Small intestine (tissue), 7 donors: ENCODE measurements at regions not wholly inside any gene's neighbourhood (a gene's known extent, or its start where the extent isn't known, plus 50 kb on each side); places are given as distances from the start of the nearest gene placed in this dataset.

Experiments used
- DNase-seq, 2 donors: peaks; one replicate each; pipeline versions ENCODE4 v3.0.0 to v3.0.0-alpha.2; 2013
- FAIRE-seq: peaks from 2 replicates; lab custom pipeline; 2012; peaks lifted over from hg19 to GRCh38; lab: Jason Lieb, UNC
- H3K27ac ChIP-seq, 3 donors: one replicate each; pipeline ENCODE4 v1.5.1; 2013; ENCODE audit warnings: low read length in 2 of 3, mild to moderate bottlenecking in 2 of 3, control low read depth in 1 of 3, inconsistent platforms in 1 of 3, low read depth in 1 of 3, moderate library complexity in 1 of 3
- H3K27me3 ChIP-seq, 3 donors: one replicate each; pipeline ENCODE4 v1.6.1; 2013; ENCODE audit warnings: low read length in 3 of 3, inconsistent platforms in 1 of 3; ENCODE audit not compliant: control insufficient read depth in 3 of 3, insufficient read depth in 3 of 3
- H3K36me3 ChIP-seq, 3 donors: one replicate each; pipeline ENCODE4 v1.6.1; 2013; ENCODE audit warnings: low read length in 3 of 3, inconsistent platforms in 1 of 3, low read depth in 1 of 3, mild to moderate bottlenecking in 1 of 3, moderate library complexity in 1 of 3; ENCODE audit not compliant: control insufficient read depth in 3 of 3, insufficient read depth in 2 of 3
- H3K4me1 ChIP-seq, 3 donors: one replicate each; pipeline ENCODE4 v1.6.1; 2013; ENCODE audit warnings: low read length in 2 of 3, inconsistent platforms in 1 of 3, low read depth in 1 of 3, mild to moderate bottlenecking in 1 of 3, moderate library complexity in 1 of 3; ENCODE audit not compliant: control insufficient read depth in 3 of 3, insufficient read depth in 2 of 3
- H3K4me3 ChIP-seq, 3 donors: one replicate each; pipeline ENCODE4 v1.5.1; 2013; ENCODE audit warnings: low read length in 3 of 3, control low read depth in 1 of 3, inconsistent platforms in 1 of 3, low read depth in 1 of 3, mild to moderate bottlenecking in 1 of 3, moderate library complexity in 1 of 3
- H3K9me3 ChIP-seq, 2 donors: one replicate each; pipeline ENCODE4 v1.6.1; 2013; ENCODE audit warnings: low read depth in 1 of 2, low read length in 1 of 2; ENCODE audit not compliant: control insufficient read depth in 2 of 2, insufficient read depth in 1 of 2
- WGBS, 3 donors: extraction: QIAGEN DNeasy Blood & Tissue Kit; methylation state at CpG; one replicate each; pipeline ENCODE4 v1.1.7; 2013; 5-methylcytosine and 5-hydroxymethylcytosine counted together
- donor health status: healthy with polysubstance abuse.
- donor health status: control.
- donor health status: control.
- donor health status: Bipolar disorder and iron deficiency.
- donor health status: healthy.

DNA sequence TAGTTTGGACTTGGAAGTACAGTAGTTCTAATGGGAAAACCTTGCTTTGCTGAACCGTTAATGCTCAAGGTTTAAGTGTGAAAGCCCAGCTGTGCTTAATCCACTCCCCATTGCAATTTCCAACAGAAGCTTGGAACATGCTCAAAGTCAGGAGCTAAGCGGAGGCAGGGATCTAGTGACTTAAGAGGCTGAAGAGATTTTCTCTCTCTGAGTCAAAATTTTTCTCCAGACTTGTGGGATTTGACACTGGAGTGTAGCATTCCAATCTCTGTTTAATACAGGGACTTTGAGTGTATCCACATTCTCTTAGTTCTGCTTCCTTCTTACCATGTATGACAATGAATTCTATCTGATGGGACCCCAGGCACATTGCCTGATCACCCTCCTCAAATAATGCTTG lies 471.8 kb downstream of the KIF4B start:
- WGBS, 3 donors: 51 to 65% (median 60%) methylated on average over 2 of the region's 2 CpGs
- H3K36me3 ChIP-seq: no peaks in the 10 kb centered on the region
- no peaks in the 10 kb centered on the region for H3K4me1 ChIP-seq
- H3K4me3 ChIP-seq: no peak overlapping the region
- H3K27ac ChIP-seq: no peak overlapping the region
- no peaks in the 10 kb centered on the region for H3K27me3 ChIP-seq
- no peaks in the 10 kb centered on the region for H3K9me3 ChIP-seq
- FAIRE-seq (no peak), DNase-seq (peak in 1 of 2 donors; percentile 2)

DNA sequence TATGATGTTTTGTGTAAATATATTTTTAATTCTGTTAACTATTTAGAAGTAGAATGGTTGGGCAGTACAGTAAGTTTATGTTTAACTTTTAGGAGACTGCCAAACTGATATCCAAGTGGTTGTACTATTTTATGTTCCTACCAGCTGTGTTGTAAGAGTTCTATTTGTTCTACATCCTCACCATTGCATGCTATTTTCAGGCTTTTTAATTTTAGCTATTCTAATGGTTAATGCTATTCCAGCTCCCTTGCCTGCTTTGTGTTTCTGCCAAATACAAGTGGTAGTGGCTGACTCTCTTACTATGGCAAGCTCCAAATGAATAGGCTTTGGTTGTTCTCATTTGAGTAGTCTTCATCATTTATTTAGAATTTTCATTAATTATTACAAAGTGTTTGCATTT lies 476.4 kb downstream of the KIF4B start:
- H3K9me3 ChIP-seq: no peaks in the 10 kb centered on the region
- H3K4me3 ChIP-seq: no peak overlapping the region
- FAIRE-seq (no peak), DNase-seq (no peak)
- no peaks in the 10 kb centered on the region for H3K36me3 ChIP-seq
- H3K27me3 ChIP-seq: no peaks in the 10 kb centered on the region
- H3K4me1 ChIP-seq: no peaks in the 10 kb centered on the region
- no peak overlapping the region for H3K27ac ChIP-seq

DNA sequence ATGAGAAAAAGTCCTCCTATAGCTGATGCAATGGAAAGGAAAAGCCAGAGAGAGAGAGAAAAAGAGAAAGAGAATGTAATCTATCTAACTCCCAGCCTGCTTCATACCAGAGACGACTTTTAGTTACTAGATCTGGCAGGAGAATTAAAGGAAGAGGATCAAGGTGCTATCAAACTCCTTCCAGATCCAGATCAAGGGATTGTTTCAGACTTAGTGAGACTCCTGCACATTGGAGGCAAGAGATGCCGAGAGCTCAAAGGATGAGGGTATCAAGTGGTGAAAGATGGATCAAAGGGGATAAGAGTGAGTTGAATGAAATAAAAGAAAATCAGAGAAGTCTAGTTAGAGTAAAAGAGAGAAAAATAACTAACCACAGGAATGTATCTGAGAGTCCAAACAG lies 478.6 kb downstream of the KIF4B start:
- H3K27ac ChIP-seq: no peak overlapping the region
- H3K36me3 ChIP-seq: no peaks in the 10 kb centered on the region
- DNase-seq (no peak), FAIRE-seq (no peak)
- 65 to 81% (median 78%) methylated on average over 2 of the region's 2 CpGs for WGBS, 3 donors
- no peak overlapping the region for H3K4me3 ChIP-seq
- no peaks in the 10 kb centered on the region for H3K9me3 ChIP-seq
- no peaks in the 10 kb centered on the region for H3K4me1 ChIP-seq
- no peaks in the 10 kb centered on the region for H3K27me3 ChIP-seq

DNA sequence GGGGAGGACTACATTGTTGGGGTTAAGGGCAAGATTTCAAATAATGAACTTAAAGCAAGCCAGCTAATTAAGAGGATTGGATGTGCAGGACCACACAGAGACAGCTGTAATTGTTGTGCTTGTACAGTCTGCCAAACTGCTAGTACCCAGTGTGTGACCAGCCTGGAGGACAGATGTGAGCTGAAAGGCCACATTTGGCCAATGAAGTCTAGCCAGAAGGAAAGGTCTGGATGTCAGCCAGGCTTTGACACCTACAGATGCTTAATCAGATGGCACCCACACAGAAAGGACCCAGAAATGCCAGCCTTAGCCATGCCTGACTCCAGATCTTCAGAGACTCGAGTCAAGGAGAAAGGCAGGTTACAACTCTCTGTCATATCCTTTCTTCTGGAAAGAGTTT lies 491.1 kb downstream of the KIF4B start:
- DNase-seq (no peak), FAIRE-seq (no peak)
- H3K4me3 ChIP-seq: no peak overlapping the region
- 29 to 65% (median 43%) methylated on average over 1 of the region's 1 CpG for WGBS, 3 donors
- H3K4me1 ChIP-seq: no peaks in the 10 kb centered on the region
- H3K27me3 ChIP-seq: no peaks in the 10 kb centered on the region
- H3K9me3 ChIP-seq: no peaks in the 10 kb centered on the region
- no peak overlapping the region for H3K27ac ChIP-seq
- no peaks in the 10 kb centered on the region for H3K36me3 ChIP-seq

DNA sequence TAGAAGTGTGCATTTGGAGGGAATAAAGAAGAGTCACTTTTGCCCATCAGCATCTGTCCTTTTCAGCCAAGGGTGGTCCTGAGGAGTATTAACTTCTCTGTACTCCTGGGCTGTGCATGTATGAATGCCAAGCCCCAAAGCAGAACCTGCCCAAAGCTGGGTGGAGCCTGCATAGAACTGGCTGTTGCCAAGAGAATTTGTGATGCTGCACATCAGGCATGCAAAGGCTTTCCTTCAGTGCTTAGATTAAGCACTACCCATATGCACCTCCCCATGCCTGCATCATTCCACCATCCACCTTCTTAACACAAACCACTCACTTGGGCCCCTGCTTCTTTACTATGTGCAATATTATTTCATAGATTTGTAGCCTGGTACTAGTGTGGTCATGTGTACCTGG lies 493.8 kb downstream of the KIF4B start:
- FAIRE-seq (no peak), DNase-seq (no peak)
- Histone ChIP-seq H3K36me3 (no peaks in the 10 kb centered on the region), H3K9me3 (no peaks in the 10 kb centered on the region), H3K4me3 (no peak overlapping the region), H3K27me3 (no peaks in the 10 kb centered on the region), H3K27ac (no peak overlapping the region), H3K4me1 (no peaks in the 10 kb centered on the region)

DNA sequence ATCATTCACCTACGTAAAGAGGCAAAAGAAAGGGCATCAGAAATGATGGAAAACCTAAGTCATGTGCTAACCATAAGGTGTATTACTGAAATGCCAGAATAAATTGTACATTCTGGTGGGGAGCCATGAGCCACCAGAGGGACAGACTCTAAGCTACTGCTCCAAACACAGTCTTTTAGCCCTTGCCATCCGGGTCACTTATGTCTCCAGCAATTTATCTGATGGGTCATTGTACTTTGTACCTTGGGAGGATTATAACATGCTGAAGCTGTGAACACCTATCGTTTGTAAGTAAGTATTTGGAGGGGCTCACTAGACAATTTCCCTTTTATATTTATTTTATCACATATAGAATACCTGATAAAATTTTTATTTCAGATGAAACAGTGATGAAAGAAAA lies 495.1 kb downstream of the KIF4B start:
- H3K9me3 ChIP-seq: no peaks in the 10 kb centered on the region
- no peak for FAIRE-seq
- WGBS, 3 donors: 39 to 72% (median 52%) methylated on average over 3 of the region's 3 CpGs
- H3K4me1 ChIP-seq: no peaks in the 10 kb centered on the region
- no peak overlapping the region for H3K4me3 ChIP-seq
- H3K27ac ChIP-seq: no peak overlapping the region
- H3K27me3 ChIP-seq: no peaks in the 10 kb centered on the region
- no peaks in the 10 kb centered on the region for H3K36me3 ChIP-seq
- DNase-seq: peak; percentile 9 to 12

DNA sequence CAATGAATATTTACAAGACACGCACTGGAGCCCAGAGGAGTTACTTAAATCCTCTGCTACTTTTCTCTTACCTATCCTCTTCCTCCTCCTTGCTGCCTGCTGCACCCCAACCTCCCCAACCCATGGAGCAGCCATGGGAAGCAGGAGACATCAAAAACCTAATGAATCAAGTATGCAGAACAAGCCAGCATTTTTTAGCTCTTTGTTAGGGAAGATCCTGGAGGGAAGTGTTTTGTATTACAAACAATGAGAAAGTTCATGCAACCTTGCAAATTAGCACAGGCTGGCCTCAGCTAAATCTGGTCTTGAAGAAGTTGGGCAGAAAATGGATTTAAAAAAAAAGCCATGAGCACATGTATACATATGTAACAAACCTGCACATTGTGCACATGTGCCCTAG lies 498.8 kb downstream of the KIF4B start:
- H3K4me1 ChIP-seq: no peaks in the 10 kb centered on the region
- no peaks in the 10 kb centered on the region for H3K36me3 ChIP-seq
- H3K27ac ChIP-seq: no peak overlapping the region
- DNase-seq (no peak), FAIRE-seq (no peak)
- WGBS, 3 donors: 56 to 68% (median 68%) methylated on average over 1 of the region's 1 CpG
- H3K4me3 ChIP-seq: no peak overlapping the region
- no peaks in the 10 kb centered on the region for H3K9me3 ChIP-seq
- H3K27me3 ChIP-seq: no peaks in the 10 kb centered on the region

DNA sequence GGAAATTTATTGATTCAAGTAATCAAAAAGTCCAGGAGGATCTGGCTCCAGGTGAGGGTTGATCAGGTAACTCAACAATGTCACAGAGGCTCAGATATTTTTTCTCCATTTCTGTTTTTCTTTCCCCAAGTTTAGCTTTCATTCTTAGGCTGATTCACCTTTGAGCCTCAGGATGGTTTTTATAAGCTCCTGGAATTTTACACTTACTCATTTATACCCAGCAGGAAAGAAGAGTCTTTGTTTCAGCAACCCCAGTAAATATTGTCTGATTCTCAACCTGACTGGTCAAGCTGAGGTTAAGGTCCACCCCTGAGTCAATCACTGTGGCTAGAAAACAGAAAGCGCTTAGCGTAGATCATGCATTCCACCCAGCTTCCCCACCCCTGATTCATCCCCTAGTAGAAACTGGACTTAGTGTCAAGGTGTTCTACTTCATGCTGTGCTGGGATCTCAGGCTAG lies 500.6 kb downstream of the KIF4B start:
- no peaks in the 10 kb centered on the region for H3K27me3 ChIP-seq
- peak in 1 of 2 donors; percentile 3 for DNase-seq
- no peak overlapping the region for H3K27ac ChIP-seq
- H3K4me3 ChIP-seq: no peak overlapping the region
- WGBS, 3 donors: 53 to 81% (median 64%) methylated on average over 2 of the region's 2 CpGs
- FAIRE-seq: no peak
- H3K4me1 ChIP-seq: no peaks in the 10 kb centered on the region
- H3K36me3 ChIP-seq: no peaks in the 10 kb centered on the region
- no peaks in the 10 kb centered on the region for H3K9me3 ChIP-seq

DNA sequence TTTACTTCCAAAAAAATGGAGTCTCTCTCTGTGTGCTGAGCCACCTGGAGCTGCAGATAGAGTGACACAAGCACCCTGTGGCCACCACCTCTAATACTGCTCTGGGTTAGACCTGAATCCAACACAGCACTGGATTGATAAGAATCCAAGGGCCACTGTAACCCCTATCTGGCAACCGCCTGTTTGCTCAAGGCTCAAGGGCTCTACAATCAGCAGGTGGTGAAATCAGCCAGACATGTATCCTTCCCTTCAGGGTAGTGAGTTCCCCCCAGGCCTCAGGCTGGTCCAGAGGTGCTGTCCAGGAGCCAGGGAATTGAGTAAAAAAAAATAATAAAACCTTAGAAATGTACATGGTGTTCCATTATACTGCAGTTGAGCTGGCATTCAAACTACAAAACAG lies 509.0 kb downstream of the KIF4B start:
- no peak overlapping the region for H3K4me3 ChIP-seq
- H3K27ac ChIP-seq: no peak overlapping the region
- 42 to 71% (median 67%) methylated on average over 1 of the region's 1 CpG for WGBS, 3 donors
- H3K27me3 ChIP-seq: no peaks in the 10 kb centered on the region
- no peaks in the 10 kb centered on the region for H3K4me1 ChIP-seq
- no peaks in the 10 kb centered on the region for H3K36me3 ChIP-seq
- H3K9me3 ChIP-seq: no peaks in the 10 kb centered on the region
- DNase-seq (no peak), FAIRE-seq (no peak)
